IMR-90 (cell line): ENCODE measurements at regions not wholly inside any gene's neighbourhood (a gene's known extent, or its start where the extent isn't known, plus 50 kb on each side); places are given as distances from the start of the nearest gene placed in this dataset.

ENCODE experiments used
- ATAC-seq: fragments of 200-7000 bp; cut with Tn5 transposase; 2 replicates; pipeline ENCODE4 v1.9.1; 2020; ENCODE audit warnings: low read depth, mild to moderate bottlenecking, moderate library complexity
- BruUV-seq: library from RNA; stranded (reverse); fragments of 400-500 nt; replicated peaks from 2 replicates; lab custom pipeline; 2021; lab: Mats Ljungman, UMichigan
- CTCF ChIA-PET: fragments of 300-600 bp; formaldehyde crosslinking; extraction: SDS; loops from one replicate; lab custom pipeline; 2021; ENCODE audit warnings: antibody characterized with exemption; lab: Yijun Ruan, JAX
- POLR2A ChIA-PET: fragments of 300-600 bp; sonication (Branson Sonifier 250); formaldehyde crosslinking; loops from one replicate; lab custom pipeline; 2022; ENCODE audit warnings: antibody characterized with exemption; ENCODE audit not compliant: unreplicated experiment; lab: Charles Lee
- DNase-seq: peaks from one replicate; pipeline ENCODE4 v3.0.0; 2013
- H2AFZ ChIP-seq: replicated peaks from 2 replicates; pipeline ENCODE3; 2013; ENCODE audit warnings: low read length, mild to moderate bottlenecking; ENCODE audit not compliant: poor library complexity
- H2AK5ac ChIP-seq: 2 replicates; pipeline ENCODE4 v1.6.1; 2013; ENCODE audit warnings: low read depth, low read length, inconsistent platforms
- H2AK9ac ChIP-seq: replicated peaks from 2 replicates; pipeline ENCODE3; 2013; ENCODE audit warnings: mild to moderate bottlenecking, low read depth, low read length, moderate library complexity; ENCODE audit not compliant: poor library complexity
- H2BK120ac ChIP-seq: 2 replicates; pipeline ENCODE4 v1.6.1; 2013; ENCODE audit warnings: low read depth, low read length, inconsistent platforms
- H2BK15ac ChIP-seq: 3 replicates; pipeline ENCODE4 v1.6.1; 2013; ENCODE audit warnings: low read depth, low read length, inconsistent platforms
- H2BK20ac ChIP-seq: 2 replicates; pipeline ENCODE4 v1.6.1; 2013; ENCODE audit warnings: low read depth, mild to moderate bottlenecking, inconsistent platforms, low read length, moderate library complexity
- H2BK5ac ChIP-seq: 2 replicates; pipeline ENCODE4 v1.6.1; 2013; ENCODE audit warnings: mild to moderate bottlenecking, low read depth, low read length, inconsistent platforms; ENCODE audit not compliant: poor library complexity, severe bottlenecking
- H3K14ac ChIP-seq: replicated peaks from 2 replicates; pipeline ENCODE4 v1.6.1; 2013; ENCODE audit warnings: low read depth, low read length, inconsistent platforms
- H3K18ac ChIP-seq: 2 replicates; pipeline ENCODE4 v1.6.1; 2013; ENCODE audit warnings: low read depth, low read length, control low read depth
- H3K23ac ChIP-seq: 2 replicates; pipeline ENCODE4 v1.6.1; 2013; ENCODE audit warnings: low read depth, low read length, inconsistent platforms
- H3K27ac ChIP-seq: 2 replicates; pipeline ENCODE4 v1.5.1; 2013; ENCODE audit warnings: mild to moderate bottlenecking, control low read depth, low read length; ENCODE audit not compliant: insufficient read depth
- H3K27me3 ChIP-seq: 2 replicates; pipeline ENCODE4 v1.6.1; 2013; ENCODE audit warnings: low read length; ENCODE audit not compliant: control insufficient read depth, insufficient read depth
- H3K36me3 ChIP-seq: 2 replicates; pipeline ENCODE4 v1.6.1; 2013; ENCODE audit warnings: low read length, mixed read lengths; ENCODE audit not compliant: control insufficient read depth, insufficient read depth
- H3K4ac ChIP-seq: 2 replicates; pipeline ENCODE4 v1.6.1; 2013; ENCODE audit warnings: low read depth, low read length, inconsistent platforms
- H3K4me1 ChIP-seq: 2 replicates; pipeline ENCODE4 v1.6.1; 2013; ENCODE audit warnings: low read length, mixed read lengths; ENCODE audit not compliant: control insufficient read depth, insufficient read depth
- H3K4me2 ChIP-seq: 2 replicates; pipeline ENCODE4 v1.6.1; 2013; ENCODE audit warnings: low read depth, mild to moderate bottlenecking, control low read depth, low read length, moderate library complexity
- H3K4me3 ChIP-seq: 2 replicates; pipeline ENCODE4 v1.5.1; 2013; ENCODE audit warnings: low read depth, mild to moderate bottlenecking, control low read depth, low read length, moderate library complexity; ENCODE audit not compliant: insufficient read depth
- H3K56ac ChIP-seq: 2 replicates; pipeline ENCODE4 v1.6.1; 2013; ENCODE audit warnings: low read length, inconsistent platforms; ENCODE audit not compliant: insufficient read depth; ENCODE audit errors: extremely low read depth
- H3K79me1 ChIP-seq, 2 experiments: 2 replicates each; pipeline ENCODE4 v1.6.1; 2013; ENCODE audit warnings: low read length in 2 of 2, inconsistent platforms in 1 of 2, low read depth in 1 of 2
- H3K9ac ChIP-seq: 2 replicates; pipeline ENCODE4 v1.6.1; 2013; ENCODE audit warnings: low read depth, low read length, control low read depth
- H3K9me1 ChIP-seq: 2 replicates; pipeline ENCODE4 v1.6.1; 2013; ENCODE audit warnings: low read length, inconsistent platforms; ENCODE audit not compliant: insufficient read depth
- H3K9me3 ChIP-seq: 2 replicates; pipeline ENCODE4 v1.6.1; 2013; ENCODE audit warnings: low read length; ENCODE audit not compliant: control insufficient read depth, insufficient read depth
- H4K20me1 ChIP-seq: 2 replicates; pipeline ENCODE4 v1.6.1; 2013; ENCODE audit warnings: low read length, inconsistent platforms; ENCODE audit not compliant: insufficient read depth
- H4K5ac ChIP-seq: 2 replicates; pipeline ENCODE4 v1.6.1; 2013; ENCODE audit warnings: mild to moderate bottlenecking, low read depth, low read length, control low read depth
- H4K8ac ChIP-seq, 2 experiments: 2 replicates each; pipeline ENCODE4 v1.6.1; 2013; ENCODE audit warnings: low read depth in 2 of 2, low read length in 2 of 2, control low read depth in 1 of 2, inconsistent platforms in 1 of 2
- H4K91ac ChIP-seq: 2 replicates; pipeline ENCODE4 v1.6.1; 2013; ENCODE audit warnings: low read depth, low read length, inconsistent platforms; ENCODE audit not compliant: insufficient read depth
- BHLHE40 ChIP-seq: fragments of 150-350 bp; IDR thresholded peaks from 2 replicates; pipeline ENCODE4 v1.6.1; 2016; ENCODE audit warnings: mild to moderate bottlenecking, low read depth, low read length
- CEBPB ChIP-seq: IDR thresholded peaks from 2 replicates; pipeline ENCODE4 v1.6.1; 2012; ENCODE audit warnings: low read depth, low read length, improper control_type of control experiment
- FOS ChIP-seq: fragments of 150-350 bp; IDR thresholded peaks from 2 replicates; pipeline ENCODE4 v1.6.1; 2016; ENCODE audit warnings: low read depth, low read length
- MXI1 ChIP-seq: IDR thresholded peaks from 2 replicates; pipeline ENCODE4 v1.6.1; 2012; ENCODE audit warnings: low read depth, mild to moderate bottlenecking, low read length, moderate library complexity, borderline replicate concordance
- POLR2A ChIP-seq: IDR thresholded peaks from 2 replicates; pipeline ENCODE4 v1.6.1; 2012; ENCODE audit warnings: mild to moderate bottlenecking, low read depth, low read length
- RCOR1 ChIP-seq: IDR thresholded peaks from 2 replicates; pipeline ENCODE4 v1.6.1; 2012; ENCODE audit warnings: mild to moderate bottlenecking, low read length, improper control_type of control experiment; ENCODE audit not compliant: insufficient replicate concordance
- SMC3 ChIP-seq: fragments of 150-350 bp; IDR thresholded peaks from 2 replicates; pipeline ENCODE4 v1.6.1; 2016; ENCODE audit warnings: low read depth, mild to moderate bottlenecking, antibody characterized with exemption, low read length, moderate library complexity
- WGBS, 2 experiments: methylation state at CpG; one replicate each; pipeline versions ENCODE4 v1.1.5 to v1.1.7; 2013; ENCODE audit warnings: missing lambda C conversion rate in 2 of 2; ENCODE audit not compliant: insufficient read length in 1 of 2; ENCODE audit errors: extremely low coverage in 2 of 2; 5-methylcytosine and 5-hydroxymethylcytosine counted together
- dilution Hi-C: fragments of 300-500 bp; cut with HindIII; formaldehyde crosslinking; loops from one replicate; pipeline ENCODE4 v1.14.3; 2018; ENCODE audit warnings: low sequenced_read_pairs; ENCODE audit not compliant: unreplicated experiment
- in situ Hi-C: fragments of 300-500 bp; cut with MboI; formaldehyde crosslinking; loops from 3 replicates; pipeline ENCODE4 v1.14.3; 2019; ENCODE audit warnings: low sequenced_read_pairs, inconsistent platforms, mixed read lengths
- intact Hi-C: fragments of 100-400 bp; cut with micrococcal nuclease; formaldehyde crosslinking; loops from 2 replicates; pipeline ENCODE4 v1.10.0; 2022
- TF ChIP-seq, protein P1 (sequence below): fragments of 150-350 bp; IDR thresholded peaks from 2 replicates; pipeline ENCODE4 v1.6.1; 2016; ENCODE audit warnings: low read depth, mild to moderate bottlenecking, low read length, moderate library complexity, borderline replicate concordance

DNA sequence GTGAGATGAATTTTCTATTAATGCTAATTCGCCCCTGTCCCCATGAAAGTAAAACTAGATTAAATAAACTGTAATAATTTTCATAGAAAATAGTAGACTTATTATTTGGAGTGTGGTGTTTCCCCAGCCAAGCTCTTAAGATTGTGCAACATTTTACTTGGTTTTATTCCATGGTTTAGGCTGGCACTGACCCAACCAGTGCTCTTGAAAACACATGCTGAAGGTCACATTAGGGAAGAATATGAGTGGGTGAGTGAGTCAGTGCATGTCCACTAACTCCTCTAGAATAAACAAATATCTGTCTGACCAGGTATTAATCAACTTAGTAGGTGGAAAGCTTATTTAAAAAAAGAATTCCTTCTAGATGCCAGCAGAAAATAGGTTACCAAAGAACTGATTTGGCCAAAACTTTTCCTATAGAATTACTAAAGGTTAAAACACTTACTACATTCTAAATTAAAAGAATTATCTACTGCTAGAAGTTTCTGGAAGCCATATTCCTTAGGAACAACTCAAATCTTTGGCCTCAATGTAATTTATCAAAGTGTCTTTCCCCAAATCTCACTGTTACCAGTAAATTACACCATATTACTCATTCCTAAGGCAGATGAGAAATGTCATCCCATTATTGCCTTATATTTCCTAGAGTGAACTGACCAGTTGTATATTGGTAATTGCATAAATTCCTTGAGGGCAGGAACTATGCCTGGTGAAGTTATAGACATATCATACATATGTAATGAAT lies 89.7 kb upstream of the RGS1 start:
- no peaks in the 10 kb centered on the region for H3K36me3 ChIP-seq
- H2BK15ac ChIP-seq, result no peak overlapping the region
- H3K4me1 ChIP-seq, result no peaks in the 10 kb centered on the region
- H2AFZ ChIP-seq, result no peak overlapping the region
- ATAC-seq (peak; percentile 75), DNase-seq (peak; percentile 99)
- dilution Hi-C loops (loop anchor here (25.0 kb wide), 1 partner anchor 526 kb away; no protein-coding TSS in a partner anchor), intact Hi-C loops (loop anchor here (5.0 kb wide), 2 partner anchors 51 to 216 kb away; no protein-coding TSS in a partner anchor), in situ Hi-C loops (loop anchor here (10.0 kb wide), 1 partner anchor 49 kb away; no protein-coding TSS in a partner anchor)
- CTCF ChIA-PET, result no interaction called here
- peak overlapping the region; percentile 66 for H2BK5ac ChIP-seq
- H2BK120ac ChIP-seq, result no peak overlapping the region
- H3K79me1 ChIP-seq, result no peaks in the 10 kb centered on the region
- H3K18ac ChIP-seq, result no peak overlapping the region
- H3K23ac ChIP-seq, result no peak overlapping the region
- no peak overlapping the region for H4K5ac ChIP-seq
- no TSS peak for BruUV-seq
- no peak overlapping the region for H2AK9ac ChIP-seq
- no peaks in the 10 kb centered on the region for H3K27me3 ChIP-seq
- no peaks in the 10 kb centered on the region for H3K9me3 ChIP-seq
- POLR2A ChIA-PET, result no interaction called here
- no peak overlapping the region for H3K4me3 ChIP-seq
- no peak overlapping the region for H3K14ac ChIP-seq
- peak overlapping the region in 1 of 2 experiments; percentile 38; a peak in 1 of 4 replicates for H4K8ac ChIP-seq
- H3K56ac ChIP-seq, result no peak overlapping the region
- H3K9ac ChIP-seq, result no peak overlapping the region
- WGBS, 2 experiments, result no CpG with 5 or more reads among the region's 1 CpG
- H3K9me1 ChIP-seq, result no peaks in the 10 kb centered on the region; the same call in 1 of the 2 replicates
- H3K4ac ChIP-seq, result no peak overlapping the region
- no peak overlapping the region for H2BK20ac ChIP-seq
- H2AK5ac ChIP-seq, result no peak overlapping the region
- H4K91ac ChIP-seq, result no peak overlapping the region
- H4K20me1 ChIP-seq, result no peaks in the 10 kb centered on the region
- TF ChIP-seq, protein P1, sequence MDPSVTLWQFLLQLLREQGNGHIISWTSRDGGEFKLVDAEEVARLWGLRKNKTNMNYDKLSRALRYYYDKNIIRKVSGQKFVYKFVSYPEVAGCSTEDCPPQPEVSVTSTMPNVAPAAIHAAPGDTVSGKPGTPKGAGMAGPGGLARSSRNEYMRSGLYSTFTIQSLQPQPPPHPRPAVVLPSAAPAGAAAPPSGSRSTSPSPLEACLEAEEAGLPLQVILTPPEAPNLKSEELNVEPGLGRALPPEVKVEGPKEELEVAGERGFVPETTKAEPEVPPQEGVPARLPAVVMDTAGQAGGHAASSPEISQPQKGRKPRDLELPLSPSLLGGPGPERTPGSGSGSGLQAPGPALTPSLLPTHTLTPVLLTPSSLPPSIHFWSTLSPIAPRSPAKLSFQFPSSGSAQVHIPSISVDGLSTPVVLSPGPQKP, result no peak
- TF ChIP-seq FOS (peak; percentile 94), POLR2A (no peak), SMC3 (peak; percentile 17; the same call in 1 of the 2 replicates), RCOR1 (peak; percentile 55), BHLHE40 (peak; percentile 80), CEBPB (peak; percentile 100), MXI1 (no peak)
- peak overlapping the region; percentile 53; the same call in 1 of the 2 replicates for H3K27ac ChIP-seq
- no peak overlapping the region for H3K4me2 ChIP-seq
